ENCODE measurements at regions not wholly inside any gene's neighbourhood (a gene's known extent, or its start where the extent isn't known, plus 50 kb on each side); places are given as distances from the start of the nearest gene placed in this dataset.

GRCh38 chr3:106229495-106230278 is 360.9 kb upstream of the CBLB start:
- Histone ChIP-seq H3K4me1 (no peaks in the 10 kb centered on the region), H3K27ac (no peak overlapping the region), H3K36me3 (no peaks in the 10 kb centered on the region), H3K9me3 (no peaks in the 10 kb centered on the region), H3K27me3 (no peaks in the 10 kb centered on the region), H3K4me3 (no peak overlapping the region)
- intact Hi-C loops (cut with DNase I): no loop called here
- DNase-seq (no peak), FAIRE-seq (no peak), ATAC-seq (no peak)
- TF ChIP-seq, protein P1, sequence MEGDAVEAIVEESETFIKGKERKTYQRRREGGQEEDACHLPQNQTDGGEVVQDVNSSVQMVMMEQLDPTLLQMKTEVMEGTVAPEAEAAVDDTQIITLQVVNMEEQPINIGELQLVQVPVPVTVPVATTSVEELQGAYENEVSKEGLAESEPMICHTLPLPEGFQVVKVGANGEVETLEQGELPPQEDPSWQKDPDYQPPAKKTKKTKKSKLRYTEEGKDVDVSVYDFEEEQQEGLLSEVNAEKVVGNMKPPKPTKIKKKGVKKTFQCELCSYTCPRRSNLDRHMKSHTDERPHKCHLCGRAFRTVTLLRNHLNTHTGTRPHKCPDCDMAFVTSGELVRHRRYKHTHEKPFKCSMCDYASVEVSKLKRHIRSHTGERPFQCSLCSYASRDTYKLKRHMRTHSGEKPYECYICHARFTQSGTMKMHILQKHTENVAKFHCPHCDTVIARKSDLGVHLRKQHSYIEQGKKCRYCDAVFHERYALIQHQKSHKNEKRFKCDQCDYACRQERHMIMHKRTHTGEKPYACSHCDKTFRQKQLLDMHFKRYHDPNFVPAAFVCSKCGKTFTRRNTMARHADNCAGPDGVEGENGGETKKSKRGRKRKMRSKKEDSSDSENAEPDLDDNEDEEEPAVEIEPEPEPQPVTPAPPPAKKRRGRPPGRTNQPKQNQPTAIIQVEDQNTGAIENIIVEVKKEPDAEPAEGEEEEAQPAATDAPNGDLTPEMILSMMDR (IDR thresholded peaks at IDR 0.05): no peak
- 53 to 56% methylated on average over 4 of the region's 4 CpGs for WGBS, 2 donors

DNA sequence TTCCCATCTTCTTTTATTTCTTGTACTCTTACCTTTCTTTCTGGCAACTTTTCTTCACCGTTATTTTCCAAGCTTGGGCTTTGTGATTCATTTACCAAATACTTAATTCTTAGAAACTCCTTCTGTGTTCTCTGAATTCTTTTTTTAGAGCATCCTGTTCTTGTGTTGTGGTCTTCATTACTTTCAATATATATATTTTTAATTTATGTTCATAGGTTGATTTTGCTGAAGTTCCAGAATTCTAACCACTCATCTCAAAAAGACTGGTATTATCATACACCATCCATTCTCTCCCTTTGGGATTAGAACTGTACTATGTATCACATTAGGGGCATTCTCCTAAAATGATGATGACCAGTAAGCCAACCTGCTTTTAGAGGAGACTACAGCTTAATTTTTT is 362.3 kb upstream of the CBLB start:
- 65 to 81% methylated on average over 1 of the region's 1 CpG for WGBS, 2 donors
- no peak for DNase-seq
- Histone ChIP-seq H3K36me3 (no peaks in the 10 kb centered on the region), H3K4me1 (no peaks in the 10 kb centered on the region), H3K9me3 (no peaks in the 10 kb centered on the region), H3K27me3 (no peaks in the 10 kb centered on the region), H3K4me3 (no peak overlapping the region), H3K27ac (no peak overlapping the region)
- FAIRE-seq: no peak
- intact Hi-C loops (cut with DNase I): no loop called here
- TF ChIP-seq, protein P1 (IDR thresholded peaks at IDR 0.05): no peak
- no peak for ATAC-seq

DNA sequence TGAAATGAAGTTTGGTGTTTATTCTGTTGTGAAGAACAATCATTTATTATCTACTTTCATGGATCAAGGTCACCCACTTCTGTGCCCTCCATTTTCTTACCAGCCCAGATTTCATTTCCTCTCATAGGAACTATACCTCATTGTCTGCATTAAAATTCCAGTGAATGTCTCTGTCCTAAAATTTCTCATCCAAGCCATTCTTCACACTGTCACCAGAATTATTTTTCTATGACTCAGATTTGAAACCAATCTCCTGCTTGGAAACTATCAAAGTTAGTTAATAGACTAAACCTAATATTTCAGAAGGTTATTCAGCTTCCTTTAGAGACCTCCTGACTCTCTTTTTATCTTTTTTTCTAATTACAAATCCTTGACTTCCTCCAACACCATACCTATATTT is 364.1 kb upstream of the CBLB start:
- H3K36me3 ChIP-seq: no peaks in the 10 kb centered on the region
- no peak overlapping the region for H3K27ac ChIP-seq
- peaks cover 0 to 3% (median 0%) of the 10 kb centered on the region in 4 donors for H3K9me3 ChIP-seq
- TF ChIP-seq, protein P1 (IDR thresholded peaks at IDR 0.05): no peak
- H3K27me3 ChIP-seq: peaks cover 0 to 3% (median 0%) of the 10 kb centered on the region in 4 donors
- H3K4me1 ChIP-seq: no peaks in the 10 kb centered on the region
- ATAC-seq (no peak), DNase-seq (no peak), FAIRE-seq (no peak)
- H3K4me3 ChIP-seq: no peak overlapping the region
- intact Hi-C loops (cut with DNase I): no loop called here

GRCh38 chr3:106239195-106239697 is 370.4 kb upstream of the CBLB start:
- Histone ChIP-seq H3K27me3 (peaks cover 0 to 5% (median 1%) of the 10 kb centered on the region in 4 donors), H3K4me3 (no peak overlapping the region), H3K36me3 (no peaks in the 10 kb centered on the region), H3K4me1 (no peaks in the 10 kb centered on the region), H3K27ac (no peak overlapping the region), H3K9me3 (peaks cover 0 to 3% (median 0%) of the 10 kb centered on the region in 4 donors)
- no peak for FAIRE-seq
- intact Hi-C loops (cut with DNase I): no loop called here
- ATAC-seq: no peak
- DNase-seq: no peak
- TF ChIP-seq, protein P1 (IDR thresholded peaks at IDR 0.05): no peak
- WGBS, 2 donors: 87% methylated on average over 2 of the region's 2 CpGs

- no peak for ATAC-seq
These were observed 372.8 kb upstream of the CBLB start for GRCh38 chr3:106241593-106241992.

More at GRCh38 chr3:106241593-106241992, 372.8 kb upstream of the CBLB start:
- TF ChIP-seq, protein P1 (IDR thresholded peaks at IDR 0.05): no peak
- 33 to 34% methylated on average over 2 of the region's 2 CpGs for WGBS, 2 donors
- no peak overlapping the region for H3K27ac ChIP-seq
- no peaks in the 10 kb centered on the region for H3K36me3 ChIP-seq
- peaks cover 0 to 5% (median 1%) of the 10 kb centered on the region in 4 donors for H3K27me3 ChIP-seq
- no peak overlapping the region for H3K4me3 ChIP-seq
- no peaks in the 10 kb centered on the region for H3K4me1 ChIP-seq
- no peak for FAIRE-seq
- no peak for DNase-seq
- H3K9me3 ChIP-seq: peaks cover 0 to 3% (median 0%) of the 10 kb centered on the region in 4 donors
- intact Hi-C loops (cut with DNase I): no loop called here

Measured in pancreas (tissue), 10 donors.